B cell (primary cell): ENCODE measurements at regions not wholly inside any gene's neighbourhood (a gene's known extent, or its start where the extent isn't known, plus 50 kb on each side); places are given as distances from the start of the nearest gene placed in this dataset.

Experiments used
- ATAC-seq: fragments of 200-7000 bp; cut with Tn5 transposase; one replicate; pipeline ENCODE4 v1.10.0; 2021; ENCODE audit warnings: low read depth, mild to moderate bottlenecking, moderate number of reproducible peaks, moderate library complexity
- CTCF ChIA-PET: fragments of 350-600 bp; sonication (Branson Sonifier 250); formaldehyde crosslinking; loops from one replicate; lab custom pipeline; 2021; ENCODE audit warnings: antibody characterized with exemption, inconsistent platforms; lab: Charles Lee
- POLR2A ChIA-PET: fragments of 350-600 bp; sonication (Branson Sonifier 250); formaldehyde crosslinking; loops from one replicate; lab custom pipeline; 2021; ENCODE audit warnings: antibody characterized with exemption; lab: Charles Lee
- DNase-seq: peaks from one replicate; pipeline ENCODE4 v3.0.0; 2013
- H2AFZ ChIP-seq: 2 replicates; pipeline ENCODE4 v1.6.1; 2012; ENCODE audit warnings: mild to moderate bottlenecking, low read depth, low read length; ENCODE audit not compliant: insufficient read depth, poor library complexity, severe bottlenecking
- H3K27ac ChIP-seq, 2 donors: 1 replicate in 1 of 2; 2 replicates in 1 of 2; pipeline ENCODE4 v1.5.1; 2012 to 2013; ENCODE audit warnings: low read length in 2 of 2, mild to moderate bottlenecking in 2 of 2, moderate library complexity in 1 of 2
- H3K27me3 ChIP-seq, 4 experiments: fragments of 200-600 bp in 1 of 4; sonication (generic) in 1 of 4; replicated peaks in 1 of 4; 1 replicate in 2 of 4; 2 replicates in 2 of 4; pipeline versions ENCODE4 v1.6.1 to v1.7.0; 2013 to 2016; ENCODE audit warnings: low read length in 3 of 4, mild to moderate bottlenecking in 2 of 4, mixed read lengths in 1 of 4, moderate library complexity in 1 of 4; ENCODE audit not compliant: insufficient read depth in 4 of 4, control insufficient read depth in 3 of 4; ENCODE audit errors: control extremely low read depth in 1 of 4
- H3K36me3 ChIP-seq, 2 experiments: replicated peaks in 1 of 2; 1 replicate in 1 of 2; 2 replicates in 1 of 2; pipeline versions ENCODE4 v1.6.1 to v1.7.1; 2013; ENCODE audit warnings: low read length in 1 of 2; ENCODE audit not compliant: insufficient read depth in 2 of 2, control insufficient read depth in 1 of 2; ENCODE audit errors: control extremely low read depth in 1 of 2, extremely low read depth in 1 of 2
- H3K4me1 ChIP-seq, 2 donors: fragments of 200-600 bp in 1 of 2; sonication (generic) in 1 of 2; 1 replicate in 1 of 2; 2 replicates in 1 of 2; pipeline versions ENCODE4 v1.5.1 to v1.6.1; 2013 to 2017; ENCODE audit warnings: low read length in 2 of 2; ENCODE audit not compliant: control insufficient read depth in 2 of 2, insufficient read depth in 2 of 2
- H3K4me2 ChIP-seq: replicated peaks from 2 replicates; pipeline ENCODE3; 2012; ENCODE audit warnings: mild to moderate bottlenecking, low read depth, low read length; ENCODE audit not compliant: poor library complexity, severe bottlenecking
- H3K4me3 ChIP-seq, 5 experiments: fragments of 200-600 bp in 1 of 5; sonication (generic) in 1 of 5; 1 replicate in 3 of 5; 2 replicates in 2 of 5; pipeline versions ENCODE4 v1.5.1 to v1.7.0; 2011 to 2016; ENCODE audit warnings: low read length in 4 of 5, mild to moderate bottlenecking in 4 of 5, low read depth in 2 of 5, control low read depth in 1 of 5, moderate library complexity in 1 of 5; ENCODE audit not compliant: insufficient read depth in 1 of 5; ENCODE audit errors: control extremely low read depth in 1 of 5, extremely low read depth in 1 of 5
- H3K79me2 ChIP-seq: fragments of 200-600 bp; sonication (generic); one replicate; pipeline ENCODE4 v1.6.0; 2016; ENCODE audit warnings: low read length; ENCODE audit not compliant: control insufficient read depth, insufficient read depth
- H3K9ac ChIP-seq: fragments of 200-600 bp; sonication (generic); 2 replicates; pipeline ENCODE4 v1.6.1; 2017; ENCODE audit warnings: mild to moderate bottlenecking, low read length, moderate library complexity
- H3K9me3 ChIP-seq, 3 donors: one replicate each; pipeline versions ENCODE4 v1.6.1 to v1.7.1; 2013; ENCODE audit warnings: low read length in 2 of 3; ENCODE audit not compliant: control insufficient read depth in 2 of 3, insufficient read depth in 1 of 3; ENCODE audit errors: control extremely low read depth in 1 of 3
- H4K20me1 ChIP-seq: 2 replicates; pipeline ENCODE4 v1.6.0; 2012; ENCODE audit warnings: mild to moderate bottlenecking, low read length; ENCODE audit not compliant: insufficient read depth, control insufficient read depth, poor library complexity, severe bottlenecking
- H3K27ac Mint-ChIP-seq: one replicate; pipeline ENCODE4 v1.8.0; 2021; ENCODE audit warnings: mixed read lengths
- H3K27me3 Mint-ChIP-seq: one replicate; pipeline ENCODE4 v1.8.0; 2021; ENCODE audit warnings: mixed read lengths
- H3K4me1 Mint-ChIP-seq: one replicate; pipeline ENCODE4 v1.8.0; 2021; ENCODE audit warnings: mixed read lengths
- H3K4me3 Mint-ChIP-seq: one replicate; pipeline ENCODE4 v1.8.0; 2021; ENCODE audit warnings: mixed read lengths
- H3K9me3 Mint-ChIP-seq: one replicate; pipeline ENCODE4 v1.8.0; 2022; ENCODE audit warnings: mixed read lengths; ENCODE audit not compliant: insufficient read depth
- CTCF ChIP-seq: fragments of 200-600 bp; IDR thresholded peaks from one replicate; pipeline ENCODE4 v1.8.0; 2022; ENCODE audit warnings: antibody characterized with exemption, mild to moderate bottlenecking
- EZH2 ChIP-seq: IDR thresholded peaks from 2 replicates; pipeline ENCODE4 v1.6.1; 2012; ENCODE audit warnings: borderline replicate concordance, low read depth, mild to moderate bottlenecking, moderate library complexity, low read length; ENCODE audit not compliant: insufficient read depth, poor library complexity, severe bottlenecking
- WGBS: methylation state at CpG from one replicate; pipeline ENCODE4 v1.1.5; 2013; ENCODE audit warnings: missing lambda C conversion rate; ENCODE audit not compliant: insufficient coverage; 5-methylcytosine and 5-hydroxymethylcytosine counted together
- intact Hi-C: fragments of 100-400 bp; cut with micrococcal nuclease; formaldehyde crosslinking; loops from one replicate; pipeline ENCODE4 v1.10.0; 2022

- ChIA-PET POLR2A (no interaction called here), CTCF (no interaction called here)
- H3K4me2 ChIP-seq = no peak overlapping the region
- Mint-ChIP-seq H3K9me3 (no peaks in the 10 kb centered on the region), H3K27me3 (peaks cover 17% of the 10 kb centered on the region), H3K4me3 (no peak overlapping the region), H3K27ac (no peak overlapping the region), H3K4me1 (no peaks in the 10 kb centered on the region)
- 96% methylated on average over 3 of the region's 4 CpGs for WGBS
- intact Hi-C loops = loop anchor here (10.0 kb wide), 1 partner anchor 591 kb away; no protein-coding TSS in a partner anchor
- no peak overlapping the region for H3K27ac ChIP-seq
- TF ChIP-seq EZH2 (no peak), CTCF (no peak)
- no peak overlapping the region for H3K4me3 ChIP-seq
- no peaks in the 10 kb centered on the region for H3K9me3 ChIP-seq
- no peaks in the 10 kb centered on the region for H3K79me2 ChIP-seq
- no peaks in the 10 kb centered on the region for H4K20me1 ChIP-seq
- H3K27me3 ChIP-seq = peaks cover 0 to 6% (median 0%) of the 10 kb centered on the region in 4 experiments
- DNase-seq (no peak), ATAC-seq (no peak)
- H2AFZ ChIP-seq = no peak overlapping the region
- no peak overlapping the region for H3K9ac ChIP-seq
- no peaks in the 10 kb centered on the region for H3K4me1 ChIP-seq
- H3K36me3 ChIP-seq = no peaks in the 10 kb centered on the region
Measured at GRCh38 chr2:173754165-173754564, 211.0 kb downstream of the SP3 start.

GRCh38 chr2:173754837-173755236 is 210.3 kb downstream of the SP3 start:
- H3K4me1 ChIP-seq = no peaks in the 10 kb centered on the region
- 95% methylated on average over 3 of the region's 3 CpGs for WGBS
- H3K4me1 Mint-ChIP-seq = no peaks in the 10 kb centered on the region

More at GRCh38 chr2:173754837-173755236, 210.3 kb downstream of the SP3 start:
- H3K27ac Mint-ChIP-seq = no peak overlapping the region
- Histone ChIP-seq H3K4me2 (no peak overlapping the region), H3K79me2 (no peaks in the 10 kb centered on the region), H4K20me1 (no peaks in the 10 kb centered on the region), H2AFZ (no peak overlapping the region), H3K36me3 (no peaks in the 10 kb centered on the region), H3K27ac (no peak overlapping the region), H3K27me3 (peaks cover 0 to 3% (median 0%) of the 10 kb centered on the region in 4 experiments), H3K9ac (no peak overlapping the region), H3K9me3 (no peaks in the 10 kb centered on the region), H3K4me3 (no peak overlapping the region)
- H3K4me3 Mint-ChIP-seq = no peak overlapping the region
- no peak for TF ChIP-seq CTCF
- no peak for TF ChIP-seq EZH2
- intact Hi-C loops = loop anchor here (10.0 kb wide), 1 partner anchor 590 kb away; no protein-coding TSS in a partner anchor
- no peaks in the 10 kb centered on the region for H3K9me3 Mint-ChIP-seq
- CTCF ChIA-PET = no interaction called here
- ATAC-seq (no peak), DNase-seq (no peak)
- H3K27me3 Mint-ChIP-seq = peaks cover 17% of the 10 kb centered on the region
- POLR2A ChIA-PET = no interaction called here
